Activated CD4-positive, alpha-beta T cell treated with anti-CD3 and anti-CD28 coated beads, Interleukin-2, amount 10 ng/mL, durations not matched to agents 24 days and 14 days (primary cell): ENCODE measurements at regions not wholly inside any gene's neighbourhood (a gene's known extent, or its start where the extent isn't known, plus 50 kb on each side); places are given as distances from the start of the nearest gene placed in this dataset.

Experiments
- DNase-seq: peaks from one replicate; pipeline ENCODE4 v3.0.0; 2022
- H3K27ac Mint-ChIP-seq: one replicate; pipeline ENCODE4 v1.8.0; 2022; ENCODE audit warnings: mild to moderate bottlenecking, mixed read lengths
- H3K27me3 Mint-ChIP-seq: one replicate; pipeline ENCODE4 v1.8.0; 2022; ENCODE audit warnings: mixed read lengths
- H3K36me3 Mint-ChIP-seq: one replicate; pipeline ENCODE4 v1.8.0; 2022; ENCODE audit warnings: low read depth, mild to moderate bottlenecking, mixed read lengths
- H3K4me1 Mint-ChIP-seq: one replicate; pipeline ENCODE4 v1.8.0; 2021; ENCODE audit warnings: mixed read lengths
- H3K4me3 Mint-ChIP-seq: one replicate; pipeline ENCODE4 v1.8.0; 2022; ENCODE audit warnings: mild to moderate bottlenecking, moderate library complexity, mixed read lengths
- H3K9me3 Mint-ChIP-seq: one replicate; pipeline ENCODE4 v1.8.0; 2021; ENCODE audit warnings: mixed read lengths
- intact Hi-C: fragments of 100-400 bp; cut with micrococcal nuclease; formaldehyde crosslinking; loops from one replicate; pipeline ENCODE4 v1.15.1; 2023

DNA sequence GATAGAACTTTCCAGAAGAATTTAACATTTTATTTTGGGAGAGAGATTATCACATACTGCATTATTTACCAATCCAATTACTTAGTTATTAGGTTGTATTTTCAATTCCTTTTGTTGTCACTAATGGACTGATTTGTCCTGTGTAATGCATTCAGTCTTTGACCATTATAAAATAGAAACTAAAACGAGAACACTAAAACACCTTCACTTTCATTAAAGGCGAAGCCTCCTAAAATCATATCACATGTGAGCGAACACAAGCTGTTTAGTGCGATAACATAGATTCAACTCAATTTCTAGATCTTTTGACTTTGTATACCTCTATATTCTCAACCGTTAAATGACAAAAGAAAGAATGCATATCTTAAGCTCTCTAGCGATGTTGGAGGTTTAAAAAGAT is 253.4 kb downstream of the VGLL3 start:
- Mint-ChIP-seq H3K4me1 (no peaks in the 10 kb centered on the region), H3K27me3 (no peaks in the 10 kb centered on the region), H3K36me3 (no peaks in the 10 kb centered on the region), H3K4me3 (no peak overlapping the region), H3K27ac (no peak overlapping the region), H3K9me3 (no peaks in the 10 kb centered on the region)
- intact Hi-C loops = no loop called here
- DNase-seq = no peak

DNA sequence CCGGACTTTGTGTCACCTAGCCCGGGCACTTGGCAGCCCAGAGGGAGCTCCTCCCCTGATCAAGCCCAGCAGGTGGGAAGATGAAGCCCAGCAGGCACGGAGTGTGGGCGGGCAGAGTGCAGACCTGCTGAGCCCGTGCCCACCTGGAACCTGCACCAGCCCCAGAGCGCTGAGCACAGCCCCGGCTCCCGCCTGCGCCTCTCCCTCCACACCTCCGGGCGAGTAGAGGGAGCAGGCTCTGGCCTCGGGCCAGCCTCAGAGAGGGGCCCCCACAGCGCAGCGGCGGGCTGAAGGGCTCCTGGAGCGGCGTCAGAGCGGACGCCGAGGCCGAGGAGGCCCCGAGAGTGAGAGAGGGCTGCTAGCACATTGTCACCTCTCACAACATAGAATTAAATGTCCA is 257.7 kb downstream of the VGLL3 start:
- intact Hi-C loops = no loop called here
- Mint-ChIP-seq H3K4me3 (no peak overlapping the region), H3K27ac (no peak overlapping the region), H3K36me3 (no peaks in the 10 kb centered on the region), H3K4me1 (no peaks in the 10 kb centered on the region), H3K9me3 (peaks cover 8% of the 10 kb centered on the region), H3K27me3 (no peaks in the 10 kb centered on the region)
- DNase-seq = no peak

DNA sequence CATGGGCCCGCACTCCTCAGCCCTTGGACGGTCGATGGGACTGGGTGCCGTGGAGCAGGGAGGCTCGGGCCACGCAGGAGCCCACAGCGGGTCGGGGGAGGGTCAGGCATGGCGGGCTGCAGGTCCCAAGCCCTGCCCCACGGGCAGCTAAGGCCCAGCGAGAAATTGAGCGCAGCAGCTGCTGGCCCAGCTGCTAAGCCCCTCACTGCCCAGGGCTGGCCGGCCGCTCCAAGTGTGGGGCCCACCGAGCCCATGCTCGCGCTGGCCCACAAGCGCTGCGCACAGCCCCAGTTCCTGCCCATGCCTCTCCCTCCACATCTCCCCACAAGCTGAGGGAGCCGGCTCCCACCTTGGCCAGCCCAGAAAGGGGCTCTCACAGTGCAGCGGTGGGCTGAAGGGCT is 259.4 kb downstream of the VGLL3 start:
- Mint-ChIP-seq H3K36me3 (no peaks in the 10 kb centered on the region), H3K9me3 (peaks cover 8% of the 10 kb centered on the region), H3K27me3 (no peaks in the 10 kb centered on the region), H3K27ac (no peak overlapping the region), H3K4me1 (no peaks in the 10 kb centered on the region), H3K4me3 (no peak overlapping the region)
- no peak for DNase-seq
- intact Hi-C loops = no loop called here

DNA sequence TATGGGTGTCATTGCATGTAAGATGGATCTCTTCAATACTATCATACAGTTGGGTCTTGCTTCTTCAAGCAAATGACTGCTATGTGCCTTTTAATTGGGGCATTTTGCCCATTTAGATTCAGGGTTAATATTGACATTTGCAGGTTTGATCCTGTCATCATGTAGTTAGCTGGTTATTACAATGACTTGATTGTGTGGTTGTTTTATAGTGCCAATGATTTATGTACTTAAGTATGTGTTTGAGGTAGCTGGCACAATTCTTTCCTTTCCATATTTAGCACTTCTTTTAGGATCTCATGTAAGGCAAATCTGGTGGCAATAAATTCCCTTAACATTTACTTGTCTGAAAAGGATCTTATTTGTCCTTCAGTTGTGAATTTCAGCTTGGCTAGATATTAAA is 267.5 kb downstream of the VGLL3 start:
- intact Hi-C loops = no loop called here

DNA sequence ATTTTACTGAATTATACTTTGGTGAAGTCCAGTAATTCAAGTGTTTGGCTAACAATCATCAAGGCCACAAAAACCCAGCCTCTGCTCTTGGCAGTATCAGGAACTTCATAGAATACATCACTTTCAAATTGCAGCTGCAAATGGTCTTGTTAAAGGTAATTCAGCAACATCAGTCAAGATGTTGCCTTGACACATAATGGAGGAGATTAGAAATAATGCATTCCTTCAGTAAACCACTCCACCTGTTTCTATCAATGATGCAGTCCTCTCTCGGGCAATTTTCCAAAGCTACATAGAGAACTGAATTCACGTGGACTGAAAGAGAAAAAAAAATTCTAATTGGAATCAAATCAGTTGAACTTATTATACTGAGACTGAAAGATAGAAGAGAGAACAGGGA is 279.3 kb downstream of the VGLL3 start:
- H3K4me3 Mint-ChIP-seq = no peak overlapping the region
- intact Hi-C loops = no loop called here
- H3K27me3 Mint-ChIP-seq = no peaks in the 10 kb centered on the region
- H3K4me1 Mint-ChIP-seq = no peaks in the 10 kb centered on the region
- H3K9me3 Mint-ChIP-seq = no peaks in the 10 kb centered on the region
- DNase-seq = no peak
- H3K36me3 Mint-ChIP-seq = no peaks in the 10 kb centered on the region
- H3K27ac Mint-ChIP-seq = no peak overlapping the region

More for the DNA sequence above, 267.5 kb downstream of the VGLL3 start:
- Mint-ChIP-seq H3K27me3 (no peaks in the 10 kb centered on the region), H3K36me3 (no peaks in the 10 kb centered on the region), H3K4me1 (no peaks in the 10 kb centered on the region), H3K27ac (no peak overlapping the region), H3K4me3 (no peak overlapping the region), H3K9me3 (peaks cover 3% of the 10 kb centered on the region)
- no peak for DNase-seq

DNA sequence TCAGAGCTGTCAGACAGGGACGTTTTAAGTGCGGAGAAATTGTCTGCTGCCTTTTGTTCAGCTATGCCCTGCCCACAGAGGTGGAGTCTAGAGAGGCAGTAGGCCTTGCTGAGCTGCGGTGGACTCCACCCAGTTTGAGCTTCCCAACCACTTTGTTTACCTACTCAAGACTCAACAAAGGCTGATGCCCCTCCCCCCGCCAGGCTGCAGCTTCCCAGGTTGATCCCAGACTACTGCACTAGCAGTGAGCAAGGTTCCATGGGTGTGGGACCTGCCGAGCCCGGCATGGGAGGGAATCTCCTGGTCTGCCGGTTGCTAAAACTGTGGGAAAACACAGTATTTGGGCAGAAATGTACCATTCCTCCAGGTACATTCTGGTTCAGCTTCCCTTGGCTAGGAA is 282.1 kb downstream of the VGLL3 start:
- Mint-ChIP-seq H3K9me3 (no peaks in the 10 kb centered on the region), H3K27me3 (no peaks in the 10 kb centered on the region), H3K27ac (no peak overlapping the region), H3K36me3 (no peaks in the 10 kb centered on the region), H3K4me1 (no peaks in the 10 kb centered on the region), H3K4me3 (no peak overlapping the region)
- DNase-seq = peak; percentile 38
- intact Hi-C loops = no loop called here

DNA sequence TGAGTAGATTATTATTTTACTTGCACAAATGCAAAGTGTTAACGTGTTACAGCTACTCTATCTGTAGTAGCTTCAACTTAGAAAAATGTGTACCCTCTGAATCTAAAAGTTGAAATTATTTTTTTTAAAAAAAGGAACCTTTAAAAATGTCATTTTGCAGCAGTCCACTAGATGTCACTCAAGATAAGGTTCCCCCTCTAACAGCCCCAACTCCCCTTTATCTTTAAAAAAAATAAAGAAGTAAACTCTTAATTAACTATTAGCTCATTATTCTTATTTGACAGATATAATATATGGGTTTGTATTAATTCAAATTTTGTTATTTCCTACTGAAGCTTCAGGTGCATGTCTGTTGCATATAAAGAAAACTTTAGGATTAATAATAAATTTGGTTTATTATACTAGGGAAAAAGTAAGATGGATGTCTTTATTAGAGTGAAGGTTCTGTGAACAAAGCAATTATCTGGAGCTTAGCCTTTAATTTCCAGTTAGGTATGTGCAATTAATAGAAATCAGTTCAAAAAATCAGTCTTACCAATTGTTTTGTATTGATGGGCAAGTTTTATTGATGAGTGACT is 288.5 kb downstream of the VGLL3 start:
- no peaks in the 10 kb centered on the region for H3K36me3 Mint-ChIP-seq
- H3K4me3 Mint-ChIP-seq = no peak overlapping the region
- H3K9me3 Mint-ChIP-seq = no peaks in the 10 kb centered on the region
- no peaks in the 10 kb centered on the region for H3K27me3 Mint-ChIP-seq
- H3K27ac Mint-ChIP-seq = no peak overlapping the region
- no peaks in the 10 kb centered on the region for H3K4me1 Mint-ChIP-seq
- intact Hi-C loops = loop anchor here (5.0 kb wide), 1 partner anchor 470 kb away; no protein-coding TSS in a partner anchor
- DNase-seq = no peak

DNA sequence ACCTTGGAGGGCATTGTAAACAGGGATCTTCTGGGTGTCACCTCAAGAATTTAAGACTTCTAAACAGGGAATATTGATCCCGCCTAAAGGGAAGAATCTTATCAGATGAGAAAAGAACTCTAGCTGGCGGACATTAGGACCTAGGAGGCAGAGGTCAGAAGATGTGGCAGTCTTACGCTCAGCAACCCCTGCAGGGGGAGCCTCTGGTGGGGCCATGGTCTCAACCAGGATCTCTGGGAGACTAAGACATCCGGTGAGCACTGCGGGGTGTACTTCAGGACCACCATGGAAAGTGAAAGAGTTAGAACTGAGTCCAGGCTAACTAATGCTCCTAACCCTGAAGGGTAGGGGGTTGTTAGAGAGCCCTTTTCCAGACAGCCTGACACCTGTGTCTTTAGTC is 295.2 kb downstream of the VGLL3 start:
- Mint-ChIP-seq H3K36me3 (no peaks in the 10 kb centered on the region), H3K27me3 (no peaks in the 10 kb centered on the region), H3K9me3 (no peaks in the 10 kb centered on the region), H3K4me1 (no peaks in the 10 kb centered on the region), H3K4me3 (no peak overlapping the region), H3K27ac (no peak overlapping the region)
- DNase-seq = no peak
- intact Hi-C loops = no loop called here

DNA sequence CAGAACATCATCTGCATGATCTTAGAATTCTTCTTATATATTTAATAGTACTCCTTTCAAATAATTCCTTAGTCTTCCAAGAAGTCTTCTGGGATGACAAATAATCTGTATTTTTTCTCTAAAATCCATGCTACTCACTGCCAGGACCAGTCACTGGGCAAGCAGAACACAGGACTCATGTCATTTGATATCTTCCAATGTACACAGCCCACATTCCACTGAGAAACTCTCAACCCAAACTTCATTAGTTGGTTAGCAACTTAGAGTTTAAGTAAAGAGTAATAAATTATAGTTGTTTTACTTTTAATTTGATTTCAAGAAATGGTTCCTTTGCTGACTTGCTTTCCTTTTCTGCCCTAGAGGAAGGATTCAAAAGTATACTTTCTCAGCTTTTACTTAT is 317.0 kb downstream of the VGLL3 start:
- Mint-ChIP-seq H3K9me3 (peaks cover 4% of the 10 kb centered on the region), H3K36me3 (no peaks in the 10 kb centered on the region)

DNA sequence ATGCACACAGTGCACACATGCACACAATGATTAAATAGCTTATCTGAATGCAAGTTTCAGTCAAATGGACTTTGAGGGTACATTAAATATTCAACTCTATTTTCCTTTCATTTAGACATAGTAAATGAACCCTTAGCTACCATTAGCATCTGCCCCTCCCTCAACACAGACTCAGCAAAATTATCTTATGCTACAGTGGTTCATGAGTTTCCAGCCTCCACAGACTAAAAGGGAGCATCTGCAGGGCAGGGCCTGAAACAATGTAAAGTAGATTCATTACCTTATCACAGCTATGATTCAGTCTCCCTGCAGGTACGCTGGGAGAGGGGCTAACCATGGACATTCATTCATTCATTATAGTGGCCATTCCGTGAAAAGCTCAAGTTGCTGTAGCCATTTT is 329.1 kb downstream of the VGLL3 start:
- Mint-ChIP-seq H3K36me3 (no peaks in the 10 kb centered on the region), H3K4me1 (no peaks in the 10 kb centered on the region), H3K27ac (no peak overlapping the region), H3K4me3 (no peak overlapping the region), H3K9me3 (no peaks in the 10 kb centered on the region), H3K27me3 (no peaks in the 10 kb centered on the region)
- intact Hi-C loops = no loop called here
- DNase-seq = no peak

More for the DNA sequence above, 317.0 kb downstream of the VGLL3 start:
- no peak for DNase-seq
- no peak overlapping the region for H3K27ac Mint-ChIP-seq
- H3K4me1 Mint-ChIP-seq = no peaks in the 10 kb centered on the region
- intact Hi-C loops = no loop called here
- no peaks in the 10 kb centered on the region for H3K27me3 Mint-ChIP-seq
- H3K4me3 Mint-ChIP-seq = no peak overlapping the region

DNA sequence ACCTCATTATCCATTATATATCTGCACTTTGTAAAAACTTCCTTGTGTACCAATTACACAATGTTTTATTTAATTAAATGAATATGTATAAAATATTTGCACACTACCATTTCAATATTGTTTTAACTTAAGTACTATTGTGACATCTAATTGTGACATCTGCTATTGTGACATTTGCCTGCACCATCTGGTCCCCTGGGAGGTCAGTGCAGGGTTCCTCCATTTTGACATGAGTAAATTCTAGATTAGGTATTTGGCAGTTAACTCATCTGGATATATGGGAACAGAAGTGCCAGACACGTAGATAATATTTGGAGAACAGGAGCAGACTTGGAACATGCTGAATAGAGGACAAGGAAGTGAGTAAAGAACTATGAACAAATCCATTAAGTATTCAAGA is 332.1 kb downstream of the VGLL3 start:
- DNase-seq = no peak
- intact Hi-C loops = no loop called here
- H3K27ac Mint-ChIP-seq = no peak overlapping the region
- H3K4me3 Mint-ChIP-seq = no peak overlapping the region
- H3K27me3 Mint-ChIP-seq = no peaks in the 10 kb centered on the region
- H3K4me1 Mint-ChIP-seq = no peaks in the 10 kb centered on the region
- no peaks in the 10 kb centered on the region for H3K9me3 Mint-ChIP-seq
- no peaks in the 10 kb centered on the region for H3K36me3 Mint-ChIP-seq

DNA sequence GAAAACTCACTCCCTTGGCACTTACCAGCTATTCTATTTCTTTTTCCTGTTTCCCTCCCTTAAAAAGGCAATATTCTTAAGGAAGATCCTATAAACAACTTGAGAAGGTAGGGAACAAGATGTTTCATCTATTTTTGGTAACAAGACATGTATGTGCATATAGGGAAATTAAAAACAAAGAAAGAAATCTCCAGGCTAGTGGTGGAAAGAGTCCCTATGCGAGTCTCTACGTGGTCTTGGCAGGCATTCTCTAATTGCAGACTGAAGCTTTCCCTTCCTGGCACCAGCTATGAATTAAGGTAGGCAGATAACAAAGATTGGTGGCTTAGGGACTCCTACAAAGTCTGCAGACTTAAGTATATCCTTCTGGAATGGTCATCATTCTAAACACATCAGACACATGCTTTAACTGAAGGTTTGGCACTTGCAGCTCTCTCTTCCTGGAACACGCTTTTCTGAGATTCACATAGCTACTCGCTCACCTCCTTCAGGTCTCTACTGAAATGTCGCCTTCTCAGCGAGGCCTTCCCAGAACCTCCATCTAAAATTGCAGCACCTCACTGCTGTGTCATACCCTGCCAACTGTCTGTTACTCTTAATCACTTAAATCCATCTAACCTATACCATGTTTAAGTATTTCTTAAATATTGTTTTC is 336.0 kb downstream of the VGLL3 start:
- no peak for DNase-seq
- H3K4me3 Mint-ChIP-seq = no peak overlapping the region
- H3K27ac Mint-ChIP-seq = no peak overlapping the region
- no peaks in the 10 kb centered on the region for H3K36me3 Mint-ChIP-seq
- H3K4me1 Mint-ChIP-seq = no peaks in the 10 kb centered on the region
- no peaks in the 10 kb centered on the region for H3K27me3 Mint-ChIP-seq
- intact Hi-C loops = no loop called here
- H3K9me3 Mint-ChIP-seq = no peaks in the 10 kb centered on the region

DNA sequence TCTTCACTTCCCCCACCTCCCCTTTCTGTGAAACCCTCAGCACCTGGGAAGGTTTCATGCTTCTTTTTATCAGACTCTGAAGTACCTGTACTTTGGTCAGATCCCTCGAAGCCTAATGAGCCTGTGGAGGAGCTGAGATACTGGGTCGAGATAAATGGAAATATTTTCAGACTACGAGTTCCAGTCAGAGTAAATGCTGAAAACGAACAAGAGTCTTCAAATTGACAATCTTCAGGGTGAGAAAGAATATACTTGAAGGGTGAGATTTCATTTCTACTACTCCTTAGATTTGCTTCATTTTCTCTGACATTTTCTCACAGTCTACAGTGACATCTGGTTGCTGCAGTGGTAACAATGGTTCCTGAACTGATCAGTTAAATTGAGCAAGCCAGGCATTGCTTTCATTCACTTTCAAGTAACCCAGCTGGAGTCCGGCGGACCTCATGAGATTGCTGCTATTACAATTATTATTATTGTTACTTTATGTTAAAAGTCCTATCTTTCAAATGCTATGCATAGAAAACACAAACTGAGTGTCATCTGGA is 337.2 kb downstream of the VGLL3 start:
- H3K4me3 Mint-ChIP-seq = no peak overlapping the region
- H3K9me3 Mint-ChIP-seq = no peaks in the 10 kb centered on the region
- no peaks in the 10 kb centered on the region for H3K27me3 Mint-ChIP-seq
- intact Hi-C loops = no loop called here
- H3K36me3 Mint-ChIP-seq = no peaks in the 10 kb centered on the region
- H3K4me1 Mint-ChIP-seq = no peaks in the 10 kb centered on the region
- DNase-seq = no peak
- no peak overlapping the region for H3K27ac Mint-ChIP-seq

DNA sequence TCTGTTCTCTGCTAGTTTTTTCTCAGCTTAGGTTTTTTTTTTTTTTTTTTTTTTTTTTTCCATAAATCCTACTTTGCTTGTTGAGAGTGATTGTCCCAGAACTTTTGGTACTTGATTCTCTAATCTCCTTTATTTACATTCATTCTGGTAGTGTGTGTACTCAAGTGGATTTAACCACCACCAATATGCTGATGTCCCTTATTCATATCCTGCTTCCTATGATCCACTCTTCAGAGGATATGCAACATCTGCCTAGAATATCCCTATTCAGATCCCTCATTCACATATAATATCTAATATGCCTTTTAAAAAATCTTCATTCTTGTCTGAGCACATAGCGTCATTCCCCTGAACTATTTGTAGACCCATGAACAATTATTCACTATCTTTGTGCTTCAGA is 342.9 kb downstream of the VGLL3 start:
- no peaks in the 10 kb centered on the region for H3K9me3 Mint-ChIP-seq
- no peaks in the 10 kb centered on the region for H3K36me3 Mint-ChIP-seq
- DNase-seq = no peak
- no peaks in the 10 kb centered on the region for H3K27me3 Mint-ChIP-seq
- H3K27ac Mint-ChIP-seq = no peak overlapping the region
- no peak overlapping the region for H3K4me3 Mint-ChIP-seq
- H3K4me1 Mint-ChIP-seq = no peaks in the 10 kb centered on the region
- intact Hi-C loops = no loop called here

DNA sequence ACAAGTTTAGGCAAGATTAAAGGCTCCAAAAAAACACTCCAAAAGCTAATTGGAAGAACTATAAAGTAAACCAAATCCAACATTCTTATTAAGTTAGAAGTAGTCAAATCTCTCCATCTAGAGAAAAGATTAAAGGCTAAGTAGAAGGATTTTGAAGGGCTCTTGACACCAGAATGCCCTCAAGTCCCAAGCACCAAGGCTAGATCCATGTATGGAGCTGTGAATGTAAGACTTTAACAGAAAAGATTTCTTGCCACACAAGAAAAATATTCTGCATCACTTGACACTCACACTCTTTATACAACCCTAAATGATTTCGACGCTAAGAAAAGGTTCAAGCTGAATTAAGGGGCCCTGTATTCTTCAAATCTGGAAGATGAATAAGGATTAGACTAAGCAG is 345.2 kb downstream of the VGLL3 start:
- H3K27me3 Mint-ChIP-seq = no peaks in the 10 kb centered on the region
- no peaks in the 10 kb centered on the region for H3K36me3 Mint-ChIP-seq
- intact Hi-C loops = no loop called here
- no peak overlapping the region for H3K27ac Mint-ChIP-seq
- H3K4me1 Mint-ChIP-seq = no peaks in the 10 kb centered on the region
- no peak for DNase-seq
- no peak overlapping the region for H3K4me3 Mint-ChIP-seq
- H3K9me3 Mint-ChIP-seq = no peaks in the 10 kb centered on the region
